HCT116 (cell line): ENCODE measurements at regions not wholly inside any gene's neighbourhood (a gene's known extent, or its start where the extent isn't known, plus 50 kb on each side); places are given as distances from the start of the nearest gene placed in this dataset.

Source experiments
- ATAC-seq: fragments of 200-7000 bp; cut with Tn5 transposase; 2 replicates; pipeline ENCODE4 v1.9.1; 2020; ENCODE audit warnings: mild to moderate bottlenecking, moderate library complexity
- BruUV-seq: library from RNA; stranded (reverse); fragments of 400-500 nt; replicated peaks from 2 replicates; lab custom pipeline; 2021; lab: Mats Ljungman, UMichigan
- CTCF ChIA-PET: fragments of 300-600 bp; sonication (Branson Sonifier 250); formaldehyde crosslinking; loops from one replicate; lab custom pipeline; 2021; ENCODE audit warnings: antibody characterized with exemption; lab: Charles Lee
- POLR2A ChIA-PET: fragments of 300-600, 350-600 bp; sonication (Branson Sonifier 250); formaldehyde crosslinking; loops from one replicate; lab custom pipeline; 2021; ENCODE audit warnings: antibody characterized with exemption; lab: Charles Lee
- RAD21 ChIA-PET, 2 experiments: fragments of 300-600 bp; sonication (Branson Sonifier 250); formaldehyde crosslinking; loops; one replicate each; lab custom pipeline; 2023; ENCODE audit warnings: low total read pairs in 2 of 2; ENCODE audit not compliant: uncharacterized antibody in 2 of 2, unreplicated experiment in 2 of 2, low non-redundant PET in 1 of 2; lab: Charles Lee
- DNase-seq: peaks from one replicate; pipeline ENCODE4 v3.0.0-alpha.2; 2010; ENCODE audit warnings: low read depth, low spot score
- H2AFZ ChIP-seq: fragments of 200-600 bp; shearing (Covaris generic), sonication (generic); 2 replicates; pipeline ENCODE4 v1.6.1; 2017; ENCODE audit warnings: low read depth, mixed run types, mixed read lengths, antibody characterized with exemption, low read length; ENCODE audit not compliant: poor library complexity, severe bottlenecking
- H3K27ac ChIP-seq: 2 replicates; pipeline ENCODE4 v1.5.1; 2012; ENCODE audit warnings: low read depth, low read length
- H3K27me3 ChIP-seq: fragments of 200-600 bp; sonication (generic); 2 replicates; pipeline ENCODE4 v1.6.1; 2016; ENCODE audit warnings: mixed run types, low read length, mixed read lengths; ENCODE audit not compliant: insufficient read depth
- H3K36me3 ChIP-seq, 2 experiments: fragments of 200-500 bp in 1 of 2; fragments of 200-600 bp in 1 of 2; sonication (Bioruptor generic) in 1 of 2; sonication (generic) in 1 of 2; 2 replicates each; pipeline versions ENCODE4 v1.5.1 to v1.6.1; 2014 to 2016; ENCODE audit warnings: low read length in 2 of 2, inconsistent platforms in 1 of 2, mixed read lengths in 1 of 2, mixed run types in 1 of 2; ENCODE audit not compliant: insufficient read depth in 2 of 2, control insufficient read depth in 1 of 2
- H3K4me1 ChIP-seq, 2 experiments: fragments of 200-600 bp in 1 of 2; sonication (generic) in 1 of 2; 2 replicates each; pipeline versions ENCODE4 v1.5.1 to v1.6.1; 2012 to 2017; ENCODE audit warnings: low read length in 2 of 2, inconsistent platforms in 1 of 2, mild to moderate bottlenecking in 1 of 2, mixed read lengths in 1 of 2, mixed run types in 1 of 2, moderate library complexity in 1 of 2; ENCODE audit not compliant: insufficient read depth in 2 of 2, control insufficient read depth in 1 of 2
- H3K4me2 ChIP-seq: fragments of 200-600 bp; sonication (generic); 2 replicates; pipeline ENCODE4 v1.6.1; 2017; ENCODE audit warnings: mixed run types, low read length, mixed read lengths
- H3K4me3 ChIP-seq, 2 experiments: fragments of 200-600 bp in 1 of 2; sonication (generic) in 1 of 2; replicated peaks in 1 of 2; 2 replicates each; pipeline ENCODE4 v1.5.1; 2011 to 2016; ENCODE audit warnings: low read length in 2 of 2, control low read depth in 1 of 2, low read depth in 1 of 2, mild to moderate bottlenecking in 1 of 2, mixed read lengths in 1 of 2, mixed run types in 1 of 2
- H3K79me2 ChIP-seq: fragments of 200-600 bp; sonication (generic); 2 replicates; pipeline ENCODE4 v1.6.1; 2017; ENCODE audit warnings: mild to moderate bottlenecking, mixed run types, low read length, moderate library complexity, mixed read lengths; ENCODE audit not compliant: insufficient read depth
- H3K9ac ChIP-seq: fragments of 200-600 bp; sonication (generic); 2 replicates; pipeline ENCODE4 v1.6.1; 2016; ENCODE audit warnings: low read length, mixed read lengths
- H3K9me2 ChIP-seq: fragments of 200-600 bp; sonication (generic), shearing (Covaris generic); 2 replicates; pipeline ENCODE4 v1.6.1; 2017; ENCODE audit warnings: mixed run types, mild to moderate bottlenecking, moderate library complexity; ENCODE audit not compliant: insufficient read depth
- H3K9me3 ChIP-seq, 2 experiments: fragments of 200-500 bp in 1 of 2; fragments of 200-600 bp in 1 of 2; sonication (Bioruptor generic) in 1 of 2; sonication (generic) in 1 of 2; 2 replicates each; pipeline ENCODE4 v1.6.1; 2014 to 2017; ENCODE audit warnings: low read length in 2 of 2, mixed read lengths in 2 of 2, inconsistent platforms in 1 of 2, low read depth in 1 of 2, mild to moderate bottlenecking in 1 of 2, mixed run types in 1 of 2, moderate library complexity in 1 of 2; ENCODE audit not compliant: control insufficient read depth in 1 of 2, insufficient read depth in 1 of 2
- H4K20me1 ChIP-seq: fragments of 200-600 bp; sonication (generic), shearing (Covaris generic); 2 replicates; pipeline ENCODE4 v1.6.1; 2017; ENCODE audit warnings: mixed run types, mild to moderate bottlenecking, moderate library complexity; ENCODE audit not compliant: insufficient read depth
- CBX3 ChIP-seq: IDR thresholded peaks from 2 replicates; pipeline ENCODE4 v1.6.1; 2012; ENCODE audit warnings: low read depth
- EGR1 ChIP-seq: IDR thresholded peaks from 2 replicates; pipeline ENCODE4 v1.6.1; 2012; ENCODE audit warnings: low read depth
- EZH2 ChIP-seq: fragments of 200-600 bp; sonication (generic); IDR thresholded peaks from 2 replicates; pipeline ENCODE4 v1.6.1; 2017; ENCODE audit warnings: antibody characterized with exemption, mixed run types
- EZH2phosphoT487 ChIP-seq: fragments of 200-600 bp; IDR thresholded peaks from 2 replicates; pipeline ENCODE4 v1.6.1; 2018; ENCODE audit warnings: antibody characterized with exemption, borderline replicate concordance
- FOSL1 ChIP-seq: IDR thresholded peaks from 2 replicates; pipeline ENCODE4 v1.6.1; 2012; ENCODE audit warnings: low read depth
- JUND ChIP-seq: IDR thresholded peaks from 2 replicates; pipeline ENCODE4 v1.6.1; 2012
- POLR2A ChIP-seq: IDR thresholded peaks from 2 replicates; pipeline ENCODE4 v1.7.0; 2011; ENCODE audit warnings: borderline replicate concordance; ENCODE audit not compliant: insufficient read depth, insufficient read length; ENCODE audit errors: extremely low read depth
- POLR2AphosphoS5 ChIP-seq: IDR thresholded peaks from 2 replicates; pipeline ENCODE4 v1.6.1; 2011; ENCODE audit warnings: mild to moderate bottlenecking, low read depth, low read length, moderate library complexity
- RAD21 ChIP-seq: IDR thresholded peaks from 2 replicates; pipeline ENCODE4 v1.6.1; 2012; ENCODE audit warnings: low read depth, mild to moderate bottlenecking
- REST ChIP-seq: IDR thresholded peaks from 2 replicates; pipeline ENCODE4 v1.6.1; 2012; ENCODE audit warnings: low read depth
- SIN3A ChIP-seq: IDR thresholded peaks from 2 replicates; pipeline ENCODE4 v1.6.1; 2012; ENCODE audit warnings: low read depth
- SP1 ChIP-seq: IDR thresholded peaks from 2 replicates; pipeline ENCODE4 v1.6.1; 2012; ENCODE audit warnings: low read depth
- SRF ChIP-seq: IDR thresholded peaks from 2 replicates; pipeline ENCODE4 v1.6.1; 2012; ENCODE audit warnings: low read depth
- TCF7L2 ChIP-seq: IDR thresholded peaks from 2 replicates; pipeline ENCODE4 v1.7.0; 2011; ENCODE audit warnings: borderline replicate concordance, inconsistent platforms; ENCODE audit not compliant: insufficient read depth, insufficient read length; ENCODE audit errors: extremely low read depth
- YY1 ChIP-seq: IDR thresholded peaks from 2 replicates; pipeline ENCODE4 v1.6.1; 2011; ENCODE audit warnings: low read length, low read depth, moderate library complexity, mild to moderate bottlenecking; ENCODE audit not compliant: insufficient replicate concordance; ENCODE audit errors: extremely low read depth
- ZFX ChIP-seq: fragments of 450-650 bp; IDR thresholded peaks from 2 replicates; pipeline ENCODE4 v1.6.1; 2017
- ZNF274 ChIP-seq: fragments of 200-500 bp; sonication (Bioruptor generic); IDR thresholded peaks from 2 replicates; pipeline ENCODE4 v1.6.1; 2014; ENCODE audit warnings: mild to moderate bottlenecking, low read depth, low read length, inconsistent platforms
- intact Hi-C: fragments of 100-400 bp; cut with micrococcal nuclease; formaldehyde crosslinking; loops from 2 replicates; pipeline ENCODE4 v1.10.0; 2022
- TF ChIP-seq, protein P1 (sequence below), 3 experiments: fragments of 200-600 bp in 1 of 3; sonication (generic) in 1 of 3; IDR thresholded peaks in 2 of 3; conservative IDR thresholded peaks in 1 of 3; 2 replicates each; pipeline ENCODE4 v1.5.1; 2012 to 2017; ENCODE audit warnings: low read depth in 2 of 3, low read length in 2 of 3, antibody characterized with exemption in 1 of 3, borderline replicate concordance in 1 of 3, control low read depth in 1 of 3, mild to moderate bottlenecking in 1 of 3, mixed read lengths in 1 of 3, mixed run types in 1 of 3, moderate library complexity in 1 of 3; ENCODE audit not compliant: insufficient read depth in 1 of 3
- TF ChIP-seq, protein P2 (sequence below): IDR thresholded peaks from 2 replicates; pipeline ENCODE4 v1.6.1; 2012

DNA sequence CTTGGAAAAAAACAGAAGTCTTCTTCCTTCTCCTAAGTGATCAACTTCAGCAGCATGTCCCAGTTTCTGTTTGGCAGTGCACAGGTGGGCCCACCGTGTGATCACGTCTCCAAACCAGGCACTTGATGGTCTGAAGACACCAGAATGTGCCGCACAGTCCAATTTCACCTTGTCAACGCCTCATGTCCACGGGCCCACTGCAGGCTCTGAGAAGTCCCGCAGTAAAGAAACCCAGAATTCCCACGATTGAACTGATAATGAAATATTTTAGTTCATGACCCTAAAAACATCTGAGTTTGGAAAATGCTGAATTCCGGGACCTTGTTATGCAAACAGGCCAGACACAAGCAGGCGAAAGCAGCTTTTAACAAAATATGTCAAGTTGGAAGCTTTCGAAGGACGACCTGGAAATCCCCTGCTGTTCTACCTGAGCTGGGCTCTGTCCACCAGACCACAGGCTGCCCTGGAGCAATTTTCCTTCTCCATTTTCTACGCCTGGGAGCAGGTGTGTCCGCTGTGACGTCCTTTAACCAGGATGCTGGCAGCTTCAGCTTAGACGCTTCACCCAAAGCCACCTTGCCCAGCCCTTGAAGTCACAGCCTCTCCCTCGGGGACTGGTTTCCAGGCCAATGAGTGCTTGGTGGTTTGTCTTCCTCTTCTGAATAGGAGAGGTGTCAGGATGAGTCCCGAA, 167.8 kb upstream of the IQSEC1 start:
- POLR2A ChIA-PET, result no interaction called here
- intact Hi-C loops, result no loop called here

More for the DNA sequence above, 167.8 kb upstream of the IQSEC1 start:
- H3K27me3 ChIP-seq, result no peaks in the 10 kb centered on the region
- H4K20me1 ChIP-seq, result no peaks in the 10 kb centered on the region
- no peaks in the 10 kb centered on the region for H3K36me3 ChIP-seq
- no peaks in the 10 kb centered on the region for H3K9me2 ChIP-seq
- H3K27ac ChIP-seq, result no peak overlapping the region
- H2AFZ ChIP-seq, result no peak overlapping the region
- no peak overlapping the region for H3K4me3 ChIP-seq
- H3K9ac ChIP-seq, result no peak overlapping the region
- no peak for ATAC-seq
- H3K79me2 ChIP-seq, result no peaks in the 10 kb centered on the region
- TF ChIP-seq SIN3A, result no peak
- TF ChIP-seq CBX3, result no peak
- no peak for TF ChIP-seq SRF
- TF ChIP-seq EZH2phosphoT487, result no peak
- no peak for TF ChIP-seq EZH2
- no peak for TF ChIP-seq ZFX
- no peak for TF ChIP-seq FOSL1
- no peak for TF ChIP-seq POLR2AphosphoS5
- TF ChIP-seq ZNF274, result no peak
- TF ChIP-seq YY1, result no peak
- no peak for TF ChIP-seq REST
- TF ChIP-seq TCF7L2, result no peak
- no peak for TF ChIP-seq RAD21
- no peak for TF ChIP-seq EGR1
- TF ChIP-seq SP1, result no peak
- TF ChIP-seq POLR2A, result no peak
- no peak for TF ChIP-seq JUND
- TF ChIP-seq, protein P1, sequence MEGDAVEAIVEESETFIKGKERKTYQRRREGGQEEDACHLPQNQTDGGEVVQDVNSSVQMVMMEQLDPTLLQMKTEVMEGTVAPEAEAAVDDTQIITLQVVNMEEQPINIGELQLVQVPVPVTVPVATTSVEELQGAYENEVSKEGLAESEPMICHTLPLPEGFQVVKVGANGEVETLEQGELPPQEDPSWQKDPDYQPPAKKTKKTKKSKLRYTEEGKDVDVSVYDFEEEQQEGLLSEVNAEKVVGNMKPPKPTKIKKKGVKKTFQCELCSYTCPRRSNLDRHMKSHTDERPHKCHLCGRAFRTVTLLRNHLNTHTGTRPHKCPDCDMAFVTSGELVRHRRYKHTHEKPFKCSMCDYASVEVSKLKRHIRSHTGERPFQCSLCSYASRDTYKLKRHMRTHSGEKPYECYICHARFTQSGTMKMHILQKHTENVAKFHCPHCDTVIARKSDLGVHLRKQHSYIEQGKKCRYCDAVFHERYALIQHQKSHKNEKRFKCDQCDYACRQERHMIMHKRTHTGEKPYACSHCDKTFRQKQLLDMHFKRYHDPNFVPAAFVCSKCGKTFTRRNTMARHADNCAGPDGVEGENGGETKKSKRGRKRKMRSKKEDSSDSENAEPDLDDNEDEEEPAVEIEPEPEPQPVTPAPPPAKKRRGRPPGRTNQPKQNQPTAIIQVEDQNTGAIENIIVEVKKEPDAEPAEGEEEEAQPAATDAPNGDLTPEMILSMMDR (IDR thresholded peaks at IDR 0.05 in 2 of 3, conservative IDR thresholded peaks at IDR 0.05 in 1 of 3; ENCODE audit: borderline replicate concordance in 1 of 3, insufficient read depth in 1 of 3, low read depth in 2 of 3, low read length in 2 of 3), result no peak
- TF ChIP-seq, protein P2, sequence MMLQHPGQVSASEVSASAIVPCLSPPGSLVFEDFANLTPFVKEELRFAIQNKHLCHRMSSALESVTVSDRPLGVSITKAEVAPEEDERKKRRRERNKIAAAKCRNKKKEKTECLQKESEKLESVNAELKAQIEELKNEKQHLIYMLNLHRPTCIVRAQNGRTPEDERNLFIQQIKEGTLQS, result no peak
- ChIA-PET RAD21 (interaction anchor here in 1 of 2 experiments (0.6 kb wide), 1 partner anchor 126 kb away, joined by 3 read pairs; no protein-coding TSS in a partner anchor), CTCF (interaction anchor here (1.1 to 1.8 kb wide), 2 partner anchors 11 to 13 kb away, joined by 3 to 11 read pairs; no protein-coding TSS in a partner anchor)
- no peak for DNase-seq
- H3K4me1 ChIP-seq, result peaks cover 6 to 18% of the 10 kb centered on the region in 2 experiments
- no TSS peak for BruUV-seq
- no peak overlapping the region for H3K4me2 ChIP-seq
- H3K9me3 ChIP-seq, result no peaks in the 10 kb centered on the region
